RWPE1 (cell line): ENCODE measurements at regions not wholly inside any gene's neighbourhood (a gene's known extent, or its start where the extent isn't known, plus 50 kb on each side); places are given as distances from the start of the nearest gene placed in this dataset.

Source experiments
- CTCF ChIA-PET: fragments of 350-600 bp; sonication (Branson Sonifier 250); formaldehyde crosslinking; extraction: SDS; loops from one replicate; lab custom pipeline; 2021; lab: Yijun Ruan, JAX
- POLR2A ChIA-PET: fragments of 400-600 bp; formaldehyde crosslinking; extraction: SDS; loops from one replicate; lab custom pipeline; 2020; ENCODE audit warnings: antibody characterized with exemption; ENCODE audit not compliant: low non-redundant PET; lab: Yijun Ruan, JAX
- DNase-seq: peaks from one replicate; pipeline ENCODE4 v3.0.0; 2012; ENCODE audit warnings: low spot score
- H3K27ac ChIP-seq: fragments of 450-650 bp; 2 replicates; pipeline ENCODE4 v1.5.1; 2017
- CTCF ChIP-seq: fragments of 450-650 bp; conservative IDR thresholded peaks from 2 replicates; pipeline ENCODE4 v1.5.1; 2017; ENCODE audit warnings: low read depth, mild to moderate bottlenecking

DNA sequence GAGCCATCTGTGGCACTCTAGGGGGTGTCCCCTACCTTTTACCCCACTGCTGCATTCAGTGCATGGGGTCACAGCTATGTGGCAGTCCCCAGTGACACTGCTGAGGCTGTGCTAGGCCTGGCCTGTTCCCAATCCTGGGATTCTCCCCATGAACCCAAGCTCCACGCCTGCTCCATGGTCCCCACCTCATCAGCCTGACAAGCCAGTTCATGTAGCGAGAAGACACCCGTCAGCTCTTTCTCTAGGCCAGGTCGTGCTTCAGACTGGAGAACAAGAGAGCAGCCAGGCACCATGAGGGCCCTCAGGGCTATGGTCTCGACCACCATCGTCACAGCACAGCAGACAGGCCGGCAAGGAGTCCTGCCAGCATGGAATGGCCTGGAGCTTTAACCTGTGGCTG, 72.8 kb upstream of the PRR20G start:
- POLR2A ChIA-PET: no interaction called here
- DNase-seq: no peak
- no peak overlapping the region for H3K27ac ChIP-seq
- no peak for TF ChIP-seq CTCF
- CTCF ChIA-PET: interaction anchor here (0.5 to 1.0 kb wide), 2 partner anchors 13 to 519 kb away, joined by 3 to 4 read pairs; no protein-coding TSS in a partner anchor

- no peak overlapping the region for H3K27ac ChIP-seq
- ChIA-PET CTCF (interaction anchor here (0.6 to 0.7 kb wide), 3 partner anchors 16 to 220 kb away, joined by 3 to 7 read pairs (median 4); no protein-coding TSS in a partner anchor), POLR2A (no interaction called here)
- TF ChIP-seq CTCF: no peak
- DNase-seq: no peak
Measured at GRCh38 chr3:127358641-127359040, 70.8 kb upstream of the PRR20G start.

DNA sequence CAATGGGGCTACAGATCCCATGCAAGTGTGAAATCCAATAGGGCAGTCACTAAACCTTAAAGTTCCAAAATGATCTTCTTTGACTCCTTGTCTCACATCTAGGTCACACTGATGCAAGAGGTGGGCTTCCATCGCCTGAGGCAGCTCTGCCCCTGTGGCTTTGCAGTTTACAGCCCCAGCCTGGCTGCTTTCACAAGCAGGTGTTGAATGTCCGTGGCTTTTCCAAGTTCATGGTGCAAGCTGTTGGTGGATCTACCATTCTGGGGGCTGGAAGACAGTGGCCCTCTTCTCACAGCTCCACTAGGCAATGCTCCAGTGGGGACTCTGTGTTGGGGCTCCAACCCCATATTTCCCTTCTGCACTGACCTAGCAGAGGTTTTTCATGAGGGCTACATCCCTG, 68.5 kb upstream of the PRR20G start:
- DNase-seq: no peak
- POLR2A ChIA-PET: no interaction called here
- CTCF ChIA-PET: interaction anchor here (0.6 kb wide), 1 partner anchor 14 kb away, joined by 4 read pairs; no protein-coding TSS in a partner anchor
- no peak for TF ChIP-seq CTCF
- no peak overlapping the region for H3K27ac ChIP-seq

DNA sequence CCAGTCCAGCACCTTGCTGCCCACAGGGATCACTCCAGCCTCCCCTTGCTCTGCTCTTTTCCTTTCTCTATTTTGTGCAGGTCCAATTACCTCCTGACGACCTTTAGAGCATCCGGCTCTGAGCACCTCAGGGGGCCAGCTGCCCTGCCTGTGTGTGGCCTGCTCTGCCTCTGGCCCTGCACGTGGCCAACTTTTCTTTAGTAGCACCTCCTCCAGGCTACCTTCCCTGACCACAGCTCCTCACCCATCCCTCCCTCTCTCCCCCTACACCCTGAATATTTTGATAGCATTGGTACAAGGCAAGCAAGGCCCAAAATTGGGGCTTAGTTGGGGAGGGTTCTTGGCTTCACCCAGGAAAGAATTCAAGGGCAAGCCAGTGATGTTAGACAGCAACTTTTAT, 66.9 kb upstream of the PRR20G start:
- H3K27ac ChIP-seq: no peak overlapping the region
- no peak for DNase-seq
- TF ChIP-seq CTCF: no peak
- POLR2A ChIA-PET: no interaction called here
- CTCF ChIA-PET: no interaction called here

DNA sequence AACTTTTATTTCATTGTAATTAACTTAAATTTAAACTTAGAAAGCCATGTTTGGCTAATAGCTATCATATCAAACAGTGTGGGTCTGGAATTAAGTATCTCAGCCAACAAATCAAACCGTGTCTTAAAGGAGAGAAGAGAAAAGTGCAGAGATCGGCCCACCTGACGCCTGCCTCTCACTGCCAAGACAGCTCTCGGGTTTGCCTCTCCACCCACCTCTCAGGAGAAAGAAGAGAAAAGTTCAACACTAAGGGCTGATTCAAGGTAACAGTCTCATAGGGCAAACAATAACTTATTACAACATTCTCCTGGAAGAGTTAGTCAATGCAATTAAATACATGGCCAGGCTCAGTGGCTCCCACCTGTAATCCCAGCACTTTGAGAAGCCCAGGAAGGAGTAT, 64.8 kb upstream of the PRR20G start:
- CTCF ChIA-PET: no interaction called here

DNA sequence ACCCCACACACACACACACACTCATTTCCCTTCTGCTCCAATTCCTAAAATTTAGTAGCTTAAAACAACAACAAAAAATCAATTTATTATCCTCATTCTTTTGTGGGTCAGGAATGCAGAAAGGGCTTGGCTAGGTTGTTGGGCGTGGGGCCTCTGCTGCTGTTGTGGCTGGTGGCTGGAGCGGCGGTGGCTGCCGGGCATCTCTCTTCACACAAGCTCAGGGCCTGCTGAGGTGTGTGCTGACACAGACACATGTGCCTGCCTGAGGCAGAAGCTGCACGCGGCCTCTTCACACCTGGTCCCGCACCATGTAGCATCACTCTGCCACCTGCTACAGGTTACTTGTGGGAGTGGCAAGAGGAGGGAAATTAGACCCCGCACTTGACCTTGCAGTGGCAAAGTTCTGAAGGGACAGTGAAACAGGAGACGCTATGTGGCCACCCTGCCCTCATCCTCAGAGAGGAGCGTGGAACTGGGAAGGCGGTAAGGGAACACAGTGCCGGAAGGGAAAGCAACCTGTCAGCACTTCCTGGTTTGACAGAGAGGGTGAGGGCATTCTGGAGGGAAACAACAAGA, 64.0 kb upstream of the PRR20G start:
- H3K27ac ChIP-seq: no peak overlapping the region
- CTCF ChIA-PET: no interaction called here
- no peak for TF ChIP-seq CTCF

More for the DNA sequence above, 64.8 kb upstream of the PRR20G start:
- DNase-seq: no peak
- POLR2A ChIA-PET: no interaction called here
- no peak for TF ChIP-seq CTCF
- no peak overlapping the region for H3K27ac ChIP-seq

More for the DNA sequence above, 64.0 kb upstream of the PRR20G start:
- POLR2A ChIA-PET: no interaction called here
- DNase-seq: no peak
